K562 (cell line): ENCODE measurements at regions not wholly inside any gene's neighbourhood (a gene's known extent, or its start where the extent isn't known, plus 50 kb on each side); places are given as distances from the start of the nearest gene placed in this dataset.

ENCODE experiments used
- ATAC-seq: fragments of 200-7000 bp; cut with Tn5 transposase; 3 replicates; pipeline ENCODE4 v1.9.1; 2020; ENCODE audit warnings: moderate library complexity
- BruUV-seq: library from RNA; stranded (reverse); fragments of 400-500 nt; replicated peaks from 2 replicates; lab custom pipeline; 2021; lab: Mats Ljungman, UMichigan
- CTCF ChIA-PET: fragments of 300-600 bp; formaldehyde crosslinking; extraction: SDS; loops from one replicate; lab custom pipeline; 2021; ENCODE audit warnings: low intra/inter-chr PET ratio; lab: Yijun Ruan, JAX
- POLR2A ChIA-PET: fragments of 300-600, 350-650 bp; sonication (Branson Sonifier 250); formaldehyde crosslinking; extraction: SDS; loops from one replicate; lab custom pipeline; 2021; ENCODE audit warnings: antibody characterized with exemption, inconsistent platforms; lab: Yijun Ruan, JAX
- DNase-seq, 4 experiments: peaks; one replicate each; pipeline versions ENCODE4 v3.0.0 to v3.0.0-alpha.2; 2011 to 2018; ENCODE audit warnings: low spot score in 3 of 4, mixed read lengths in 3 of 4; ENCODE audit errors: extremely low read depth in 1 of 4
- FAIRE-seq: peaks from 2 replicates; lab custom pipeline; 2011; peaks lifted over from hg19 to GRCh38; lab: Jason Lieb, UNC
- H2AFZ ChIP-seq: 2 replicates; pipeline ENCODE4 v1.6.0; 2011; ENCODE audit warnings: low read depth, low read length, control low read depth, inconsistent platforms
- H3K27ac ChIP-seq: fragments of 200-600 bp; 3 replicates; pipeline ENCODE4 v1.8.0; 2011; ENCODE audit warnings: low read depth, mild to moderate bottlenecking, control low read depth, inconsistent platforms, low read length, moderate library complexity, mixed read lengths; ENCODE audit errors: extremely low read depth
- H3K27me3 ChIP-seq, 2 experiments: fragments of 300-600 bp in 1 of 2; 2 replicates in 1 of 2; 3 replicates in 1 of 2; pipeline versions ENCODE4 v1.6.0 to v1.8.0; 2011; ENCODE audit warnings: inconsistent platforms in 2 of 2, low read length in 2 of 2, mild to moderate bottlenecking in 1 of 2, mixed read lengths in 1 of 2, moderate library complexity in 1 of 2; ENCODE audit not compliant: control insufficient read depth in 2 of 2, insufficient read depth in 2 of 2
- H3K36me3 ChIP-seq: fragments of 300-600 bp; 3 replicates; pipeline ENCODE4 v1.8.0; 2011; ENCODE audit warnings: mild to moderate bottlenecking, low read length, inconsistent platforms; ENCODE audit not compliant: control insufficient read depth, insufficient read depth
- H3K4me1 ChIP-seq, 2 experiments: fragments of 200-600 bp in 1 of 2; replicated peaks in 1 of 2; 2 replicates in 1 of 2; 3 replicates in 1 of 2; pipeline versions ENCODE4 v1.5.1 to v1.8.0; 2011; ENCODE audit warnings: inconsistent platforms in 2 of 2, low read length in 2 of 2, mild to moderate bottlenecking in 1 of 2, mixed read lengths in 1 of 2, moderate library complexity in 1 of 2; ENCODE audit not compliant: control insufficient read depth in 2 of 2, insufficient read depth in 2 of 2
- H3K4me2 ChIP-seq: 2 replicates; pipeline ENCODE4 v1.6.1; 2011; ENCODE audit warnings: low read length, control low read depth, inconsistent platforms, mixed read lengths; ENCODE audit not compliant: insufficient read depth
- H3K4me3 ChIP-seq: fragments of 200-600 bp; sonication (generic), shearing (Covaris generic); 2 replicates; pipeline ENCODE4 v1.5.1; 2016; ENCODE audit warnings: control low read depth, inconsistent platforms
- H3K79me2 ChIP-seq: fragments of 200-600 bp; 3 replicates; pipeline ENCODE4 v1.8.0; 2011; ENCODE audit warnings: low read length, inconsistent platforms; ENCODE audit not compliant: control insufficient read depth, insufficient read depth
- H3K9ac ChIP-seq, 2 experiments: 2 replicates each; pipeline versions ENCODE4 v1.6.0 to v1.6.1; 2011; ENCODE audit warnings: low read depth in 2 of 2, low read length in 2 of 2, control low read depth in 1 of 2, inconsistent platforms in 1 of 2, mild to moderate bottlenecking in 1 of 2, mixed read lengths in 1 of 2; ENCODE audit not compliant: insufficient read depth in 1 of 2
- H3K9me1 ChIP-seq: one replicate; pipeline ENCODE4 v1.6.0; 2011; ENCODE audit warnings: inconsistent platforms, mild to moderate bottlenecking, low read length, moderate library complexity; ENCODE audit not compliant: control insufficient read depth, insufficient read depth
- H3K9me3 ChIP-seq: replicated peaks from 2 replicates; pipeline ENCODE4 v1.5.1; 2011; ENCODE audit warnings: low read depth, low read length, inconsistent platforms; ENCODE audit not compliant: control insufficient read depth, insufficient read depth
- H4K20me1 ChIP-seq: replicated peaks from 2 replicates; pipeline ENCODE4 v1.6.1; 2011; ENCODE audit warnings: low read length, inconsistent platforms, mixed read lengths; ENCODE audit not compliant: control insufficient read depth, insufficient read depth
- BDP1 ChIP-seq: IDR thresholded peaks from 3 replicates; pipeline ENCODE4 v1.6.1; 2011; ENCODE audit not compliant: insufficient read length, insufficient read depth
- BRF1 ChIP-seq: IDR thresholded peaks from 3 replicates; pipeline ENCODE4 v1.6.1; 2011; ENCODE audit warnings: borderline replicate concordance, mild to moderate bottlenecking; ENCODE audit not compliant: insufficient read length; ENCODE audit errors: extremely low read depth
- E2F5 ChIP-seq: sonication (generic); formaldehyde crosslinking; IDR thresholded peaks from 2 replicates; pipeline ENCODE4 v1.8.0; 2022; ENCODE audit warnings: mild to moderate bottlenecking, missing genetic modification reagents
- EWSR1 ChIP-seq: fragments of 450-650 bp; IDR thresholded peaks from 2 replicates; pipeline ENCODE4 v1.6.1; 2018; ENCODE audit warnings: borderline replicate concordance, mild to moderate bottlenecking, low read depth, moderate library complexity; ENCODE audit not compliant: partially characterized antibody
- MTA1 ChIP-seq: fragments of 450-650 bp; IDR thresholded peaks from 2 replicates; pipeline ENCODE4 v1.6.1; 2017; ENCODE audit warnings: borderline replicate concordance
- NFE2 ChIP-seq: IDR thresholded peaks from 2 replicates; pipeline ENCODE4 v1.6.1; 2014; ENCODE audit warnings: antibody characterized with exemption, low read depth
- NFIC ChIP-seq: fragments of 450-650 bp; IDR thresholded peaks from 2 replicates; pipeline ENCODE4 v1.6.1; 2017; ENCODE audit warnings: mild to moderate bottlenecking, inconsistent platforms
- SETDB1 ChIP-seq: IDR thresholded peaks from one replicate; pipeline ENCODE4 v1.6.1; 2012; ENCODE audit warnings: low read length, control low read depth, inconsistent platforms
- SNIP1 ChIP-seq: fragments of 450-650 bp; IDR thresholded peaks from 2 replicates; pipeline ENCODE4 v1.7.1; 2017; ENCODE audit warnings: low read depth, mild to moderate bottlenecking
- TRIM25 ChIP-seq: fragments of 450-650 bp; IDR thresholded peaks from 2 replicates; pipeline ENCODE4 v1.7.0; 2016; ENCODE audit warnings: borderline replicate concordance
- WGBS: fragments of 100-300 bp; shearing (Covaris generic); methylation state at CpG from one replicate; pipeline ENCODE4 v1.1.6; 2016; ENCODE audit warnings: low coverage, mixed read lengths; ENCODE audit not compliant: insufficient coverage; ENCODE audit errors: missing lambda C conversion rate; 5-methylcytosine and 5-hydroxymethylcytosine counted together
- in situ Hi-C: fragments of 300-500 bp; cut with MboI; formaldehyde crosslinking; loops from 4 replicates; pipeline ENCODE4 v1.15.0; 2018; ENCODE audit warnings: inconsistent platforms, mixed read lengths
- intact Hi-C: fragments of 100-400 bp; cut with micrococcal nuclease; formaldehyde crosslinking; loops from 2 replicates; pipeline ENCODE4 v1.14.2; 2022
- TF ChIP-seq, protein P1 (sequence below): fragments of 450-650 bp; IDR thresholded peaks from 2 replicates; pipeline ENCODE4 v1.7.1; 2018; ENCODE audit warnings: mild to moderate bottlenecking, low read depth; ENCODE audit not compliant: partially characterized antibody
- TF ChIP-seq, protein P2 (sequence below): sonication (generic); formaldehyde crosslinking; IDR thresholded peaks from 2 replicates; pipeline ENCODE4 v1.8.0; 2022; ENCODE audit warnings: missing genetic modification reagents, mild to moderate bottlenecking, borderline replicate concordance
- TF ChIP-seq, protein P3 (sequence below): fragments of 450-650 bp; IDR thresholded peaks from 2 replicates; pipeline ENCODE4 v1.6.1; 2017; ENCODE audit warnings: mild to moderate bottlenecking, moderate library complexity

DNA sequence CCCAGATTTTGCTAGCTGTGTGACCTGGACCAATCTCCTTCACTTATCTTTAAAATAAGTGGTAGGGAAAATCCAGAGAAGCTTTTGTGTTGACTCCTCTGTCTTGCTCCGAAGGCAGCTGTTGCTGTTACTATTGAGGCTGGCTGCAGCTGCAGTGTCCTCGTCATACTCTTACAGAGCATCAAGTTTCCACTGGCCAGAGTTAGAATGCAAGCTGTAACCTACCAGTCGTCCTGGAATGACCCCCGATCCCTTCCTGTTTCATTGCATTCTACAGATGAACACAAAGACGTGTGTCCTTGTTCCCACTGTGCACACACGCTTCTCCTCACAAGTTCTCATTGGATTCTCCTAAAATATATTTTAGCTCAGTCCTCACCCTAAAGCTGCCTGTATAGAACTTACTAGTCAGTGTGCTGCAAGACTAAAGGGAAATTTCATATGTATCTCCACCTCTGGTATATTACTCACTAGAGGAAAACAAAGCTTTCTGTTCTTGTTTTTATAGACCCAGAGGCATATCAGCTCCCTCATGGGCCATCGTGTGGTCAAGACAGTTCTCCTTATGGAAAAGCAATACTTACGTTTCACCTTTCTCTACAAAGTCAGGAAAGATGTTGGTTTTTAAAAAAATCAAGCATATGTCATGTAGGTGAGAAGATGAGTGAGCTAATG, 589.8 kb downstream of the LMO7 start (continued):
- TF ChIP-seq, protein P1, sequence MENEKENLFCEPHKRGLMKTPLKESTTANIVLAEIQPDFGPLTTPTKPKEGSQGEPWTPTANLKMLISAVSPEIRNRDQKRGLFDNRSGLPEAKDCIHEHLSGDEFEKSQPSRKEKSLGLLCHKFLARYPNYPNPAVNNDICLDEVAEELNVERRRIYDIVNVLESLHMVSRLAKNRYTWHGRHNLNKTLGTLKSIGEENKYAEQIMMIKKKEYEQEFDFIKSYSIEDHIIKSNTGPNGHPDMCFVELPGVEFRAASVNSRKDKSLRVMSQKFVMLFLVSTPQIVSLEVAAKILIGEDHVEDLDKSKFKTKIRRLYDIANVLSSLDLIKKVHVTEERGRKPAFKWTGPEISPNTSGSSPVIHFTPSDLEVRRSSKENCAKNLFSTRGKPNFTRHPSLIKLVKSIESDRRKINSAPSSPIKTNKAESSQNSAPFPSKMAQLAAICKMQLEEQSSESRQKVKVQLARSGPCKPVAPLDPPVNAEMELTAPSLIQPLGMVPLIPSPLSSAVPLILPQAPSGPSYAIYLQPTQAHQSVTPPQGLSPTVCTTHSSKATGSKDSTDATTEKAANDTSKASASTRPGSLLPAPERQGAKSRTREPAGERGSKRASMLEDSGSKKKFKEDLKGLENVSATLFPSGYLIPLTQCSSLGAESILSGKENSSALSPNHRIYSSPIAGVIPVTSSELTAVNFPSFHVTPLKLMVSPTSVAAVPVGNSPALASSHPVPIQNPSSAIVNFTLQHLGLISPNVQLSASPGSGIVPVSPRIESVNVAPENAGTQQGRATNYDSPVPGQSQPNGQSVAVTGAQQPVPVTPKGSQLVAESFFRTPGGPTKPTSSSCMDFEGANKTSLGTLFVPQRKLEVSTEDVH: no peak
- TF ChIP-seq EWSR1 (no peak), BRF1 (no peak)
- TF ChIP-seq, protein P2, sequence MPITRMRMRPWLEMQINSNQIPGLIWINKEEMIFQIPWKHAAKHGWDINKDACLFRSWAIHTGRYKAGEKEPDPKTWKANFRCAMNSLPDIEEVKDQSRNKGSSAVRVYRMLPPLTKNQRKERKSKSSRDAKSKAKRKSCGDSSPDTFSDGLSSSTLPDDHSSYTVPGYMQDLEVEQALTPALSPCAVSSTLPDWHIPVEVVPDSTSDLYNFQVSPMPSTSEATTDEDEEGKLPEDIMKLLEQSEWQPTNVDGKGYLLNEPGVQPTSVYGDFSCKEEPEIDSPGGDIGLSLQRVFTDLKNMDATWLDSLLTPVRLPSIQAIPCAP (CRISPR knock-in tag): no peak

DNA sequence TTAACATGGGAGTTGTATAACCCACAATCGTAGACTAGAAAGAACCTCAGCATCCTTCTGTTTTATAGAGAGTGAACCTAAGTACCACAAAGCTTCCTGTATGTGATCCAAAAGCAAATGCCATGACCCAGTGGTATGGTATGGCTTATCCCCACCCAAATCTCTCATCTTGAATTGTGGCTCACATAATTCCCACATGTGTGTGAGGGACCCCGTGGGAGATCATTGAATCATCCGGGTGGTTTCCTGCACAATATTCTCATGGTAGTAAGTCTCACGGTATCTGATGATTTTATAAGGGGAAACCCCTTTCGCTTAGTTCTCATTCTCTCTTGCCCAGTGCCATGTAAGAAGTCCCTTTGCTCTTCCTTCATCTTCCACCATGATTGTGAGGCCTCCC, 587.9 kb downstream of the LMO7 start:
- Histone ChIP-seq H3K4me2 (no peak overlapping the region), H3K4me1 (no peaks in the 10 kb centered on the region), H3K36me3 (no peaks in the 10 kb centered on the region), H2AFZ (no peak overlapping the region), H4K20me1 (no peaks in the 10 kb centered on the region), H3K79me2 (no peaks in the 10 kb centered on the region), H3K4me3 (no peak overlapping the region), H3K9ac (no peak overlapping the region), H3K27me3 (no peaks in the 10 kb centered on the region), H3K9me3 (no peaks in the 10 kb centered on the region), H3K27ac (no peak overlapping the region), H3K9me1 (no peaks in the 10 kb centered on the region)
- intact Hi-C loops (no loop called here), in situ Hi-C loops (no loop called here)
- ATAC-seq: no peak
- FAIRE-seq: no peak
- no TSS peak for BruUV-seq
- 0% methylated on average over 2 of the region's 5 CpGs for WGBS
- CTCF ChIA-PET: no interaction called here
- POLR2A ChIA-PET: no interaction called here
- no peak for DNase-seq
- no peak for TF ChIP-seq E2F5 (CRISPR knock-in tag)
- no peak for TF ChIP-seq TRIM25
- no peak for TF ChIP-seq BDP1
- TF ChIP-seq, protein P3, sequence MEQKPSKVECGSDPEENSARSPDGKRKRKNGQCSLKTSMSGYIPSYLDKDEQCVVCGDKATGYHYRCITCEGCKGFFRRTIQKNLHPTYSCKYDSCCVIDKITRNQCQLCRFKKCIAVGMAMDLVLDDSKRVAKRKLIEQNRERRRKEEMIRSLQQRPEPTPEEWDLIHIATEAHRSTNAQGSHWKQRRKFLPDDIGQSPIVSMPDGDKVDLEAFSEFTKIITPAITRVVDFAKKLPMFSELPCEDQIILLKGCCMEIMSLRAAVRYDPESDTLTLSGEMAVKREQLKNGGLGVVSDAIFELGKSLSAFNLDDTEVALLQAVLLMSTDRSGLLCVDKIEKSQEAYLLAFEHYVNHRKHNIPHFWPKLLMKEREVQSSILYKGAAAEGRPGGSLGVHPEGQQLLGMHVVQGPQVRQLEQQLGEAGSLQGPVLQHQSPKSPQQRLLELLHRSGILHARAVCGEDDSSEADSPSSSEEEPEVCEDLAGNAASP: no peak
- TF ChIP-seq NFE2: no peak
- TF ChIP-seq SETDB1: no peak
- no peak for TF ChIP-seq MTA1
- no peak for TF ChIP-seq SNIP1
- TF ChIP-seq NFIC: no peak
